SK-N-MC (cell line): ENCODE measurements at regions not wholly inside any gene's neighbourhood (a gene's known extent, or its start where the extent isn't known, plus 50 kb on each side); places are given as distances from the start of the nearest gene placed in this dataset.

Source experiments
- EZH2 ChIP-seq: fragments of 200-600 bp; sonication (generic); IDR thresholded peaks from one replicate; pipeline ENCODE4 v1.6.1; 2017; ENCODE audit warnings: antibody characterized with exemption
- FOXP2 ChIP-seq: optimal IDR thresholded peaks from 2 replicates; pipeline ENCODE3; 2011; ENCODE audit warnings: mild to moderate bottlenecking, moderate library complexity; ENCODE audit not compliant: insufficient read depth; ENCODE audit errors: extremely low read length, control extremely low read depth
- POLR2AphosphoS5 ChIP-seq: IDR thresholded peaks from 2 replicates; pipeline ENCODE4 v1.6.1; 2012; ENCODE audit warnings: mild to moderate bottlenecking, low read depth, low read length, borderline replicate concordance

DNA sequence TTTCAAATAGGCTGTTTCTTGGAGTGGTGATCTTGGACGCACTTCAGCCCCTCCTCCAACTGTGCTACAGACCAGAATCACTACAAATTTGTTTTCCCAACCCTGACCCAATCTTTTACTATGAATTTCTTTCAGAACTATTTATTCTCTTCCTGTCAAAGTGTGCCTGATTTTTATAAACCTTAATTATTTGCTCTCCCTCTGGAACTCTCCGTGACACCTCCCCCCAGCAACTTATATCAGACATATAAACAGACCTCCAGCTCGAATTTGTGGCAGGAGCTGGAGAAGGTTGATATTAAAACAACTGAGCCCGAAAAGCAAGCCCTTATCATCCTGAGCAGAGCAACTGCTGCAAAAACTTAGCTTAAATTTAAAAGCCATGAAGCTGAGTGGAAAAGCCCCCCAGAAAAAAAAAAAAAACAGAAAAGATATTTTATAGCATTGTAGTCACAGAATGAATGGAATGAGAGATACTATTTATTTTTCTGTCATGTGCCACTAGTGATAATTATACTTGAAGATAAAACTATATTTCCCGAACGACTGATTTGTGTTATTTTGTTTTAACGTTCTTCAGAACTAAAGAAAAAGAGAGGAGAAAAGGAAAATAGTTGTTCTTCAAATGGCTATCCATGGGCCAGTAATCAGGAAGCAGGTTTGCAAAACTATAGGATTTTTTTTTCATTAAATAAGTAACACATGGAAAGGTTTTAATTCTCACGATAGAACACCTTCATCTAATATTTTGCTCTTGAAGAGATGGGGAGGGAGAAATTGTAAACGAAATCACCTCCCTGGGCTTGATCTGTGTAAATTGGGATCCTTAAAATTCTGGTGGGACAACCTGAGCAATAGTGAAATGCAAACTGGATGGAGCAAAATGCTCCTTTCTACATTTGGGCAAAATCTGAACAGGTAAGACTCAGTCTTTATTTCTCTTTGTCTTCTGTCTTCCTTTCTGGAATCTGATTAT is 80.8 kb downstream of the NR2F2 start:
- TF ChIP-seq EZH2: no peak
- no peak for TF ChIP-seq POLR2AphosphoS5
- TF ChIP-seq FOXP2: no peak
